ENCODE measurements at regions not wholly inside any gene's neighbourhood (a gene's known extent, or its start where the extent isn't known, plus 50 kb on each side); places are given as distances from the start of the nearest gene placed in this dataset.
A peak's percentile ranks its signal among the peaks of the same experiment; 100 is the strongest.

DNA sequence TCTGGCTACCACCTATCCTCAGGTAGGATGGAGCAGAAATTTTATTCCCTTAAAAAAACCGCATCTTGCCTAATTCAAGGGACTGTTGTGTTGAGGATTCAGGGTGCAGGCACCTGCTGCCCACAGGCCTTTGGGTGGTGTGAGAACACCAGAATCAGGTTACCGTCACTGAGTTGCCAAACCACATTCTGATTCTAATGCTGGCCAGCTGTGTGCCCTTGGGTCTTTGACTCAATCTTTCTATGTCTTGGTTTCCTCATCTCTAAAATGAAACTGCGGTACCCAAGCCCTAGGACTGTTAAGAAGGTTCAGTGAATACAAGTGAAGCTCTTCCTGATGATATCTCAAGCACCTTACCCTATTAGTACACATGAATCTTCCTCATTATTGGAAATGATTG lies 827.3 kb downstream of the DHX35 start:
- no peak for TF ChIP-seq CTCF (IDR thresholded peaks at IDR 0.05; ENCODE audit: insufficient read depth, low read depth, low read length, missing control alignments)
- H3K4me3 ChIP-seq (ENCODE audit: low read length): no peak overlapping the region
- peak; percentile 56 for DNase-seq (ENCODE audit: low read depth)

DNA sequence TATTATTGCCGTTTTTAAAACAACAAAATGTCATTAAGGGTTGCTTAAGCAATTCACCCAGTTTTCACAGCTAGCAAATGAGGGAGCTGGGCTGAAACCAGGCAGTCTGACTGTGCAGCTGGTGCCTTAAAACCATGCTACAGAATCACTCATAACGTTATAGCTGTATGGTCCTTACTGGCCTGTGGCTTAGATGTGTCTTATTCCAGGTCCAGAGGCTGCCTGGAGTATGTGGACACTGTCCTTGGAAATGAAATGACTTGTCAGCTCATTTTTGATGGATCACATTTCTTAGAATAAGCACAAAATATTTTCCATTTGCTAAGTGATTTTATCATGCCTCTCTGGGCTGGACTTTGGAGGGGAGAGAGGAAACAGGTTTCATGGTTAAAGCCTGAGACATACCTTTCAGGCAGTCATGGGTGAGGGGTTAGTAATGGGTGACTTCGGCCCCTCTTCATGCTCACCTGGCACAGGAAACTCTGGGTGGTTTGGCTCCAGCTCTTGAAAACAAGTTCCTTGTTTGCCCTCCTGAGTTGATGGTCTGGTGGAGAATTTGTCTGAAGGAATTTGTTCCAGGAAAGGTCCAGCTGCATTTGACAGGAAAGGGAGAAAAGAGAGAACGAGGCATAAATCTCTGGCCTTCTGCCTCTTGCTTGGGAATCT lies 823.2 kb downstream of the DHX35 start:
- no peak for TF ChIP-seq CTCF (IDR thresholded peaks at IDR 0.05; ENCODE audit: insufficient read depth, low read depth, low read length, missing control alignments)
- DNase-seq (ENCODE audit: low read depth): no peak
- H3K4me3 ChIP-seq (ENCODE audit: low read length): no peak overlapping the region

DNA sequence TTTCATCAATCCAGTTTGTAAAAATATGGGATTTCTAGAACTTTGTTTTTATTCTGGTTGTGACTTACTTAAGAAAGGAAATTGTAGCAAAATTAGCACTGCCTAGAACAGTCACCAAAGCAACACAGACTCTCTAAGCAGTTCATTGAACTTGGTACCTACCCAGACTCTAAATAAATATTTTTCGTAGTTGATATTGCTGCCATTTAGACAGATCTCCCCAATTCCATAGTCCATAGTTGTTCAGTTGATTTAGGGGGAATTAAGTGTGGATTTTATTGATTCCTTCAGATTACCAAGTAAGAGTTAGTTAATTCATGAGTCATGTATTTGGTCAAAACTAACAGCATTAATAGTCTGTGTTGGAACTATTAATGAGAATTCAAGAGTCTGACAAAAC lies 822.5 kb downstream of the DHX35 start:
- H3K4me3 ChIP-seq (ENCODE audit: low read length): no peak overlapping the region
- no peak for DNase-seq (ENCODE audit: low read depth)
- no peak for TF ChIP-seq CTCF (IDR thresholded peaks at IDR 0.05; ENCODE audit: insufficient read depth, low read depth, low read length, missing control alignments)

GRCh38 chr20:39778847-39779604 lies 816.9 kb downstream of the DHX35 start:
- DNase-seq (ENCODE audit: low read depth): peak; percentile 15
- no peak overlapping the region for H3K4me3 ChIP-seq (ENCODE audit: low read length)
- peak; percentile 49 for TF ChIP-seq CTCF (IDR thresholded peaks at IDR 0.05; ENCODE audit: insufficient read depth, low read depth, low read length, missing control alignments)

- no peak for DNase-seq (ENCODE audit: low read depth)
- no peak for TF ChIP-seq CTCF (IDR thresholded peaks at IDR 0.05; ENCODE audit: insufficient read depth, low read depth, low read length, missing control alignments)
- H3K4me3 ChIP-seq (ENCODE audit: low read length): no peak overlapping the region
Measured at GRCh38 chr20:39778431-39778830, 816.3 kb downstream of the DHX35 start.

- no peak for DNase-seq (ENCODE audit: low read depth)
- TF ChIP-seq CTCF (IDR thresholded peaks at IDR 0.05; ENCODE audit: insufficient read depth, low read depth, low read length, missing control alignments): no peak
- no peak overlapping the region for H3K4me3 ChIP-seq (ENCODE audit: low read length)
Measured at GRCh38 chr20:39777610-39778009, 815.5 kb downstream of the DHX35 start.

All from epithelial cell of esophagus (primary cell).